Prostate gland (tissue), 2 donors: ENCODE measurements at regions not wholly inside any gene's neighbourhood (a gene's known extent, or its start where the extent isn't known, plus 50 kb on each side); places are given as distances from the start of the nearest gene placed in this dataset.

Source experiments
- DNase-seq: peaks from one replicate; pipeline ENCODE4 v3.0.0-alpha.2; 2019; ENCODE audit warnings: low spot score
- H3K27ac ChIP-seq, 2 donors: fragments of 200-600 bp; sonication (generic); 2 replicates each; pipeline ENCODE4 v1.5.1; 2017 to 2019
- H3K27me3 ChIP-seq: fragments of 200-600 bp; sonication (generic); replicated peaks from 2 replicates; pipeline ENCODE4 v1.5.1; 2019; ENCODE audit not compliant: insufficient read depth
- H3K36me3 ChIP-seq, 2 donors: fragments of 200-600 bp; sonication (generic); 1 replicate in 1 of 2; 2 replicates in 1 of 2; pipeline versions ENCODE4 v1.5.1 to v1.8.1; 2017 to 2019
- H3K4me1 ChIP-seq: fragments of 200-600 bp; sonication (generic); replicated peaks from 2 replicates; pipeline ENCODE4 v1.5.1; 2019
- H3K4me3 ChIP-seq, 2 donors: fragments of 200-600 bp; sonication (generic); 2 replicates each; pipeline ENCODE4 v1.5.1; 2017 to 2019
- H3K9me3 ChIP-seq: fragments of 200-600 bp; sonication (generic); 2 replicates; pipeline ENCODE4 v1.5.1; 2017
- CTCF ChIP-seq, 4 experiments: fragments of 200-600 bp in 2 of 4; fragments of 450-650 bp in 2 of 4; sonication (generic) in 2 of 4; IDR thresholded peaks; 1 replicate in 3 of 4; 2 replicates in 1 of 4; pipeline ENCODE4 v1.5.1; 2016 to 2019; ENCODE audit warnings: antibody characterized with exemption in 4 of 4, mild to moderate bottlenecking in 2 of 4, moderate library complexity in 2 of 4
- POLR2A ChIP-seq: fragments of 450-650 bp; IDR thresholded peaks from one replicate; pipeline ENCODE4 v1.6.1; 2016; ENCODE audit warnings: antibody characterized with exemption, mild to moderate bottlenecking
- POLR2AphosphoS5 ChIP-seq: sonication (generic); formaldehyde crosslinking; IDR thresholded peaks from one replicate; pipeline ENCODE4 v1.6.1; 2017; ENCODE audit warnings: antibody characterized with exemption
- WGBS: methylation state at CpG from one replicate; pipeline ENCODE4 v1.1.5; 2018; 5-methylcytosine and 5-hydroxymethylcytosine counted together
- intact Hi-C: fragments of 100-400 bp; cut with DNase I; formaldehyde crosslinking; loops from one replicate; pipeline ENCODE4 v1.14.2; 2022

GRCh38 chr3:147645761-147646160 lies 236.6 kb downstream of the ZIC1 start:
- TF ChIP-seq POLR2A = no peak
- no peak for TF ChIP-seq CTCF (IDR thresholded peaks at IDR 0.05)
- no peak for TF ChIP-seq POLR2AphosphoS5
- Histone ChIP-seq H3K36me3 (no peaks in the 10 kb centered on the region), H3K27ac (no peak overlapping the region), H3K4me1 (no peaks in the 10 kb centered on the region), H3K9me3 (no peaks in the 10 kb centered on the region), H3K27me3 (no peaks in the 10 kb centered on the region), H3K4me3 (no peak overlapping the region)
- DNase-seq = no peak
- intact Hi-C loops = no loop called here
- WGBS = 60% methylated on average over 1 of the region's 1 CpG

- Histone ChIP-seq H3K27ac (no peak overlapping the region), H3K4me3 (no peak overlapping the region), H3K27me3 (no peaks in the 10 kb centered on the region), H3K9me3 (no peaks in the 10 kb centered on the region), H3K4me1 (no peaks in the 10 kb centered on the region), H3K36me3 (no peaks in the 10 kb centered on the region)
- TF ChIP-seq POLR2AphosphoS5 (no peak), POLR2A (no peak), CTCF (IDR thresholded peaks at IDR 0.05) (no peak)
- 85% methylated on average over 3 of the region's 3 CpGs for WGBS
- intact Hi-C loops = no loop called here
- no peak for DNase-seq
Observed at GRCh38 chr3:147649475-147649874, 240.3 kb downstream of the ZIC1 start.

GRCh38 chr3:147651107-147651778 lies 242.1 kb downstream of the ZIC1 start:
- H3K4me3 ChIP-seq = no peak overlapping the region
- H3K9me3 ChIP-seq = no peaks in the 10 kb centered on the region
- no peak for DNase-seq
- H3K27ac ChIP-seq = no peak overlapping the region
- TF ChIP-seq POLR2AphosphoS5 (no peak), CTCF (IDR thresholded peaks at IDR 0.05) (no peak), POLR2A (no peak)
- intact Hi-C loops = no loop called here
- WGBS = 57% methylated on average over 3 of the region's 3 CpGs
- no peaks in the 10 kb centered on the region for H3K36me3 ChIP-seq
- H3K4me1 ChIP-seq = no peaks in the 10 kb centered on the region
- H3K27me3 ChIP-seq = no peaks in the 10 kb centered on the region

GRCh38 chr3:147652651-147653366 lies 243.6 kb downstream of the ZIC1 start:
- H3K27ac ChIP-seq = no peak overlapping the region
- intact Hi-C loops = no loop called here
- no peaks in the 10 kb centered on the region for H3K36me3 ChIP-seq
- no peaks in the 10 kb centered on the region for H3K9me3 ChIP-seq
- WGBS = 79% methylated on average over 3 of the region's 3 CpGs
- H3K4me3 ChIP-seq = no peak overlapping the region
- TF ChIP-seq POLR2A (no peak), CTCF (IDR thresholded peaks at IDR 0.05) (no peak), POLR2AphosphoS5 (no peak)
- H3K27me3 ChIP-seq = no peaks in the 10 kb centered on the region
- no peaks in the 10 kb centered on the region for H3K4me1 ChIP-seq
- DNase-seq = no peak

GRCh38 chr3:147653367-147653923 lies 244.3 kb downstream of the ZIC1 start:
- H3K27ac ChIP-seq = no peak overlapping the region
- no peak for DNase-seq
- no peaks in the 10 kb centered on the region for H3K4me1 ChIP-seq
- H3K27me3 ChIP-seq = no peaks in the 10 kb centered on the region
- H3K4me3 ChIP-seq = no peak overlapping the region
- 96% methylated on average over 1 of the region's 1 CpG for WGBS
- intact Hi-C loops = no loop called here
- TF ChIP-seq POLR2AphosphoS5 (no peak), POLR2A (no peak), CTCF (IDR thresholded peaks at IDR 0.05) (no peak)
- H3K9me3 ChIP-seq = no peaks in the 10 kb centered on the region
- H3K36me3 ChIP-seq = no peaks in the 10 kb centered on the region
